NCI-H2171 (cell line): ENCODE measurements at regions not wholly inside any gene's neighbourhood (a gene's known extent, or its start where the extent isn't known, plus 50 kb on each side); places are given as distances from the start of the nearest gene placed in this dataset.
"Not testable (repeated sequence)": the region's sequence is repeated elsewhere in the genome, so short reads cannot be mapped to it uniquely, and the experiment has no call there.

Experiments
- DNase-seq: peaks from one replicate; lab custom pipeline; 2025; lab: John Stamatoyannopoulos, UW

DNA sequence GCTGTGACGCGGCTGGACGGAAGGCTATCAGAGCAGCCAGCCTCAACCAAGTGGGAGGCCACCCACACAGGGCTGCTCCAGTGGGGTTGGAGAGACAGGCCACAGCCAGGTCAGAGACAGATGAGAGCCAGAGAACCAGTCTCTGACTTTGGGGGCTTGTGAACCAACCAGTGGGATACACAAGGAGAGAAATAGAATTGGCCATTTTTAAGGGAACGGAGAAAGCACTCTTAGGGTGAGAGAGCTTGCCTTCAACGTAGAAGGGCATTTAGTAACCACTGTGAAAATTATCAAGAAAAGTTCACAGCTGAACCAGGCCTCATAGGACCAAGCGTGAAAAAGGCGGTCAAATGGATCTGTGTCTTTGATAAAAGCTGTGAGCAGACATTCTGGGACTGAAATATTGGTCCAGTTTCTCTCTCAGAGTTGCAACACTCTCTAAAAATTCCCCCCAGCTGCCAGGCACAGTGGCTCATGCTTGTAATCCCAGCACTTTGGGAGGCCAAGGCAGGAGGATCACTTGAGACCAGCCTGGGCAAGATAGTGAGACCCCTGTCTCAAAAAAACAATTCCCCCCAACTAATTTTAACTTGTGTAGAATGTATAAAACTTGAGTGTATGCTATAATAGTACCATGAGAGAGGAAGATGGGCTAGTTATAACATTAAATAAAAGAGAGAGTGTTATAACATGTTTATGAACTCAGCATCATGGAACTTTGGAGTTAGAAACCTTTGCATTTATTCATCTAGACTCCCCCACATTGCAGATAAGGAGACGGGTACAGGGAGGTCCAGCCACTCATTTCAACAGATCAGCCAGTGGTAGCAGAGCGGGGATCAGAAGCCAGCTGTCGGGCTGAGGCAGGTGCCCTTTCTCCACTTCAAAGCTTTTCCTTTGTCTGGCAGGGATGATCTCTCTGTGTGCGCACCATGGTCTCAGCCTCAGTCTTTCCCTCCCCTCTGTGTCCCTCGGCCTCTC, 132.2 kb downstream of the NPIPB11 start:
- DNase-seq, result not testable (repeated sequence)

DNA sequence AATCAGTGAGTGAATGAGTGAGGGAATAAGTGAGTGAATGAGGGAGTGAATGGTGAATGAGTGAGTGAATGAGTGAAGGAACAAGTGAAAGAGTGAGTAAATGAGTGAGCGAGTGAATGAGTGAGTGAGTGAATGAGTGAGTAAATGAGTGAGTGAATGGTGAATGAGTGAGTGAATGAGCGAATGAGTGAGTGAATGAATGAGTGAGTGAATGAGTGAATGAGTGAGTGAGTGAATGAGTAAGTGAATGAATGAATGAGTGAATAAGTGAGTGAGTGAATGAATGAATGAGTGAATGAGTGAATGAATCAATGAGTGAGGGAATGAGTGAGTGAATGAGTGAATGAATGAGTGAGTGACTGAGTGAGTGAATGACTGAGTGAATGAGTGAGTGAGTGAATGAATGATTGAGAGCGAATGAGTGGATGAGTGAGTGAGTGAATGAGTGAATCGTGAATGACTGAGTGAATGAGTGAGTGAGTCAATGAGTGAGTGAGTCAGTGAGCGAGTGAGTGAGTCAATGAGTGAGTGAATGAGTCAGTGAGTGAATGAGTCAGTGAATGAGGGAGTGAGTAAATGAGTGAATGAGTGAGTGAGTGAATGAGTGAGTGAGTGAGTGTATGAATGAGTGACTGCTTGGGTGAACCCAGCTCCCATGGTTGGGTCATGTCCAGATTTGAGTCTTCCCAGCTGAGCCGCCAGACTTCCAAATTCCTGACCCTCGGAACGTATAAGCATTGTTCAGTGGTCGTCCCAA, 133.0 kb downstream of the NPIPB11 start:
- DNase-seq, result not testable (repeated sequence)

DNA sequence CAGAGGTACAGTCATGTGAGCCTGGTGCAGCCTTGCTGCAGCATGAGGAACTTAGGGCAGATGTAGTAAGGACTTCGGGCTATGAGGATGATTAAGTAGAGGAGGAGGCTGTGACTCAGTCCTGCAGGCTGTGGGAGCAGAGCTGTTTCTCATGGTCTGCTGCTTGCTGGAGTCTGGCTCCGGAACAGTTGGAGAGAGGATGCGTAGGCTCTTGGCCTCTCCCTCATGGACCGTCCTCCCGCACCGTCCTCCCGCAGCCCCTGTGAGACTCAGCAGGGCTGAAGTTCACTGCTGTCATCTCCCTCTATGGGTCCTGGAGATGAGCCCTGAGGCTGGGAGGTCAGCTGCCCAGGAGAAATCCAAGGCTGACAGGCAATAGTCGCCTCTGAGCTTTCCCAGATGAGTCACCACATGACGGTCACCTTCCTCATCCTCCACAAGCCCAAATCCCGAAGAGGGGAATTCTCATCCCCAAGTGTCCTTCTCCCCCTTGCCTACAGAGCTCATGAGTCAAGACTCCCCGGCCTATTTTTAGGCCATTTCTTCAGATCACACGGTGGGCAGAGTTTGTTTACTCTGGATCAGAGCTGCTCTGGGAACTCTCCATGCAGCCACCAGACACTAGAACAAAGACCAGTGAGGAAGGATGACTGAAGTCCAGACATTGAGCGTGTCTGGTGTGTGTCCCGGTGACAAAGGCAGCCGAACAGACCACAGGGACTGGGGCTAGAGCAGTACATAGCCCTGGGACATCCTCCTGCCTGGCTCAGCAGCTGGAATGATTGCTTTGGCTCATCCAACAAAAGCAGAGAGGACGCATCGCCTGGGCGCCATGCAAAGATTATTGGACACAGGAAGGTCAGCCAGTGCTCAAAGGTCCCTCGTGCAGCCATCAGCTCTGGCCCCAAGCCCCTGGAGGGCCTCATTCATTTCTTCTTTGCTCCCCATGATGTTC, 134.5 kb downstream of the NPIPB11 start:
- not testable (repeated sequence) for DNase-seq

DNA sequence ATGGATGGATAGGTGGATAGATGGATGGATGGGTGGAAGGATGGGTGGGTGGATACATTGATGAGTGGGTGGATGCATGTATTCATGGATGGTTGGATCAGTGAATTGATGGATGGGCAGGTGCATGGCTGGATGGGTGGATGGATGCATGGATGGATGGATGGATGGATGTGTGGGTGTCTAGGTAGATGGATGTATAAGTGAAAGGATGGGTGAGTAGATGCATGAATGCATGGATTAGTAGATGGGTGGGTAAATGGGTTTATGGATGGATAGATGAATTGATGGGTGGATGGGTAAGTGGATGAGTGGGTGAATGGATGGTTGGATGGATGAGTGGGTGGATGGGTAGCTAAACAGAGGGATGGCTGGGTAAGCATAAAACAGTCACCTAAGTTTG, 135.6 kb downstream of the NPIPB11 start:
- not testable (repeated sequence) for DNase-seq

DNA sequence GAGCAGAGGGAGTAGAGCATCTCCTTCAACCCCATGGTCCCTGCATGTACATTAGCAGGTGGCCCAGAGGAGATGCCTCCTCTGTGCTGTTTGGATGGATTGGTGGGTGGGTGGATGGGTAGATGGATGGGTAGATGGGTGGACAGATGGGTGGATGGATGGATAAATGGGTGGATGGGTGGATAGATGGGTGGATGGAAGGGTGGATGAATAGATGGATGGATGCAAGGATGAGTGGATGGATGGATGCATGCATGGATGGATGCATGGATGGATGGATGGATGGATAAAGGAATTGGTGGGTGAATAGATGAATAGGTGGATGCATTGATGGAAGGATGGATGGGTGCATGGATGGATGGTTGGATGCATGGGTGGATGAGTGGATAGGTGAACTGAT, 136.5 kb downstream of the NPIPB11 start:
- DNase-seq, result not testable (repeated sequence)

DNA sequence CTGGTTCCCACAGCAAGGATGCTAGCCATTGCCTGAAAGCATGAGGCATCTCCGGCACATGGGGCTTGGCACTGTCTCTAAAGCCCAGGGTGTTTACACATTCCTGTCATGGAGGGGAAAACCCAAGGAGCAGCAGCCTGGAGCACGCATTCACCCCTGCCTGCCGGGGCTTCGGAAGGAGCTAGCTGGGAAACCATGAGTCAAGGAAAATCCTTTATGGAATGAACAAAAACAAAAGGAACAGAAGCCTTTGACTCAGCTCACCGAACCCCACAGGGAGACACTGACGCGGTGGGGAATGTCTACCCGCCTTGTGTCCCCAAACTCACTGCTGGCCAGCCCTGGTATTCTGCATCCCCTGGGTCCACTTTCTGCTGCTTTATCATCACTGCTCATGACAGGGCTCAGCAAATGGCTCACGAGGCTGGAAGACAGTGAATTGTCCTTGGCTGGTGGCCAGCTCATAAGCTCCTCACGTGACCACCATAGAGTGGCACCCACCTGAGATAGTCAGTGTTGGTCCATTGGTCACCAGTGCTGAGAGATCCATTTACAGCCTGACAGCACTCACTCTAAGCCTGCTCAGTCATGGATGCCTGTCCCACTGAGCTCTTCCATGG, 137.2 kb downstream of the NPIPB11 start:
- DNase-seq, result not testable (repeated sequence)

DNA sequence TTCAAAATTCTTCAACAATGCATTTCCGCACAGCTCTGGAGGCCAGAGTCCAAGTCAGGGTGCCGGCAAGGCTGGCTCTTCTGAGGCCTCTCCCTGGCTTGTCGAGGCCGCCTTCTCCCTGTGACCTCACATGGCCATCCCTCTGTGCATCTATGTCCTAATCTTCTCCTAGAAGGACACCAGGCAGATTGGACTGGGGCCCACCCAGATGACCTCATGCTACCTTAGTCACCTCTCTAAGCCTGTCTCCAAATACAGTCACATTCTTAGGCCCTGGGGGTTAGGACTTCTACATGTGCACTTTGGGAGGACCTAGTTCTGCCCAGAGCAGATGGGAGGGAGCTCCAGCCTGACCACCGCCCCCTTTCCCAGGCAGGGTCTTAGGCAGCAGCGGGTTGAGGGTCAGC, 137.7 kb downstream of the NPIPB11 start:
- not testable (repeated sequence) for DNase-seq

DNA sequence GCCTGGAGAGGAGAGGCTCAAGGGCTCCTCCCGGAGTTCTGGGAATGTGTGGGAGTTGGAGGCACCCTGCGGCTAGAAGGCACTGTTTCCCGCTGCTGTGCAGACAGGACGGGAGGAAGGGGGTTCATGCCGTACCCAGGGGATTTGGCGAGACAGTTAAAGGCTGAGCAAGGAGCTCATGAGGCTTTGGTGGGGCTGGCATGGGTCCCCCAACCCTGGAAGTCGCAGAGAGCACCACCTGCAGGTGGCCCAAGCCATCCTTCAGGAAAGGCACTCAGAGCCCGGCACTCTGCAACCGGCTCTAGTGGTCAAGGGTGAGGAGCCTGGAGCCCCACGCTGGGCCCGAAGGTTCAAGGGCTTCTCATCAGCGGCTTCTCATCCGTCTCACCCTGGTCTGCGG, 138.2 kb downstream of the NPIPB11 start:
- not testable (repeated sequence) for DNase-seq

DNA sequence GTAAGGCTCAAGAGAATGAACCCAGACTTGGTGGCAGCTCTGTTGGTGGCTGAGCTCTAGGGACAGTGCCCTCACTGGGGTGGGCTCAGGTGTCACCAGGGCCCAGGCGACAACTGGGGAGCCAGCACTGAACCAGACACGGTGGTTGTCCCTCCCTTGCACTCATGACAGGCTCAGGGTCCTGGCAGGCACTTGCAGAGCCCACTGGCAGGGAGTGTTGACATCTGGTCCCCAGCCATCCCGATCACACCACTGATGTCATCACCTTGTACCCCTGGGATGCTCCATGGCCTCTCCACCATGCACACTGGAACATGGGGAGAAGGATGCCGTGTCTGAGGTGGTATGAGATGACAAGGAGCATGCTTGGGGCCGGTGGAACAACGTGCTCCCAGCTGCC, 138.6 kb downstream of the NPIPB11 start:
- not testable (repeated sequence) for DNase-seq

DNA sequence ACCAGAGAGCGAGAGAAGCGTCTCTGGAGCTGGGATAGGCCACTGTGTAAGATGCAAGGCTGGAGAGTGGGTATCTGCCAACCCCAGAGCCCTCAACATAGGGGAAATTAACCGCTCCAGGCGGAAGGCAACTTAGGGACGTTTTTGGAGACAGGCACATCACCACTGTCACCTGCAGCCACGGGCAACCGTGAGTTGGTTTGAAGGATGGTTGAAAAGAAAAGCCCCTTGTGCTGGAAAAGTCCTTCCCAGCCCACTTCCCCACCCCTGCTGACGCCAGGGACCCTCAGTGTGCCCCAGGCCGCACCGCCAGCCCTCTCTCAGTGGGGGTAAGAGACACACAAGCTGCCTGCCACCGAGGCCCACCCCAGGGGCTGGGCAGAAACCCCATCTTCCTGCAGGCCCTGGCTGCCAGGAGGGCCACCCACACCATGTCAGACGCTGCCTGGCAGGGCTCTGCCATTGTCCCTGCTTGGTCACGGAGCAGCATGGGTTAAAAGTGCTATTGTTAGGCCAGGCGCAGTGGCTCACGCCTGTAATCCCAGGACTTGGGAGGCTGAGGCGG, 139.4 kb downstream of the NPIPB11 start:
- not testable (repeated sequence) for DNase-seq

DNA sequence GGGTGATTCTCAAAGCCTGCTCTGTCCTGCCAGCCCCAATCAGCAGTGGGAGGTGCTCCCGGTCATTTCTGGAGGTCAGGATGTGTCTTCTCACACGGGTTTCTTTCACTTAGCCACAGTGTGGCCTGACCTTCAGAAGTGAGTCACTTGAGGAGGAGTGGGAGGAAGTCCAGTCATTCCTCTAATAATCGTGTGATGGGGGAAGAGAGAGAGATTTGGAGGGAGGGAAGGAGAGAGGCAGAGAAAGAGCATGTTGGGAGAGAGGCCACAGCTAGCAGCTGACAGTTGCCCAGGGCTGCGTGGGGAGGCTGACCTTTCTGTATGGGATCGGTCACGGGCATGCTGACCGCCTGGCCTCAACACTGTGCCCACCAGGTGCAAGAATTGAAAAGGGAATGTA, 139.9 kb downstream of the NPIPB11 start:
- not testable (repeated sequence) for DNase-seq

DNA sequence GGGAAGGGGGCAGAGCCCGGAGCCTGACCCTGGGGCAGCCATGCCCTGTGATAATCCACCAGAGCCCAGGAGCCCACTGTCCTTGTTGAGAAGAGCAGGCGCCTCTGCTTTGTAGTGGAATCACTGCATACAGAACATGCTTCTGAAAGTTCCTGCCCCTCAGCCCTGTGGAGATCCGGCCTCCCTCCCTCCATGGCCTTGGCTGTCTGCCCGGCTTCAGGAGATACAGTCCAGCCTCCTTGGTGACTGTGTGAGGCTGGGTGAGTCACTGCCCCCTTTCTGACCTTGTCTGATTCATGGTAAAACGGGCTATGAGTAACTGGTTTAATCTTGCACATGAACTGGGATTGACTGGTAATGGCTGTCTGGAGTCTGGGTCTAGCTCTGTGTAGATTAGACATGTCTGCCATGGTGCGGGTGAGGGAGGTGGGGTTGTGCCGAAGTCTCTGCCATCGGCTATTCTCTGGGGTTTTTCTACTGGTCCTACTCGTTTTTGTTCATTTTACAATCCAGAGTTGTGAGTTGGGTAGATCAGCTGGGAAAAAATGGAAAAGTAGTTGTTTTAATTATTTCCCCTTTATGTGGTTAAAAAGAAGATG, 141.2 kb downstream of the NPIPB11 start:
- not testable (repeated sequence) for DNase-seq

DNA sequence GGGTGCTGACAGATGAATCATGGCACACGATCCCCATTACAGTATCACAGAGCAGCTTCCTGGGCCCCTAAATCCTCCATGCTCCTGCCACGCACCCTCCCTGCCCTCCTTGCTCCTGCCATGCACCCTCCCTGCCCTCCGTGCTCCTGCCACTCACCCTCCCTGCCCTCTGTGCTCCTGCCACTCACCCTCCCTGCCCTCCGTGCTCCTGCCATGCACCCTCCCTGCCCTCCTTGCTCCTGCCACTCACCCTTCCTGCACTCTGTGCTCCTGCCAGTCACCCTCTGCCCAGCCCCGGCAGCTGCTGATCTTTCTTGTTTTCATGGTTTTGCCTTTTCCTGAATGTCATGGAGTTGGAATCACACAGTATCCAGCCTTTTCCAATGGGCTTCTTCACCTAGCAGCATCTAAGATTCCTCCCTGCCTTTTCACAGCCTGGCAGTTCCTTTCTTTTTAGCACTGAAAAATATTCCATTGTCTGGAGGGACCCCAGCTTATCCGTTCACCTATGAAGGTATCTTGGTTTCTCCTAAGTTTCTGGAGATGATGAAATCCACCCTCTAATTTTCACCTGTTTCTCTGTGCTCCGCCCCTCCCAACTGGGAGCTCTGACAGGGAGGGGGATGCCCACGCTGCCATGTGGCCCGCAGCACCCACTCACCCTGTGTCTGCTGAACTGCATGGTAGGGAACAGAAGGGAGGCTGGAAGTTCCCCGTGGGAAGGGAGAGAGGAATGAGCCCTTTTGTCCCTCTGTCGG, 142.3 kb downstream of the NPIPB11 start:
- DNase-seq, result not testable (repeated sequence)

DNA sequence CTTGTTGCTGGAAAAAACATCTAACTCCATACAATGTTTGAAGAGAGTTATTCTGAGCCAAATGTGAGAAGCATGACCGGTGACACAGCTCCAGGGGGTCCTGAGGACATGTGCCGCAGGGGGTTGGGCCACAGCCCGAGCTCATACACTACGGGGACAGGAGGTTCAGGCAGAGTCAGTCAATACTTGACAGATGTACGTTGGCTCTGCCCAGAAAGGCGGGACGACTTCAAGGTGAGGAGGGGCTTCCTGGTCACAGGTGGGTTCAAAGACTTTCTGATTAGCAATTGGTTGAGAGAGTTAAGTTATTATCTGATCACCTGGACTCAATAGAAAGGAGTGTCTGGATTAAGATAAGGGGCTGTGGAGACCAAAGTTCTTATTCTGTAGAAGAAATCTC, 143.8 kb downstream of the NPIPB11 start:
- not testable (repeated sequence) for DNase-seq

DNA sequence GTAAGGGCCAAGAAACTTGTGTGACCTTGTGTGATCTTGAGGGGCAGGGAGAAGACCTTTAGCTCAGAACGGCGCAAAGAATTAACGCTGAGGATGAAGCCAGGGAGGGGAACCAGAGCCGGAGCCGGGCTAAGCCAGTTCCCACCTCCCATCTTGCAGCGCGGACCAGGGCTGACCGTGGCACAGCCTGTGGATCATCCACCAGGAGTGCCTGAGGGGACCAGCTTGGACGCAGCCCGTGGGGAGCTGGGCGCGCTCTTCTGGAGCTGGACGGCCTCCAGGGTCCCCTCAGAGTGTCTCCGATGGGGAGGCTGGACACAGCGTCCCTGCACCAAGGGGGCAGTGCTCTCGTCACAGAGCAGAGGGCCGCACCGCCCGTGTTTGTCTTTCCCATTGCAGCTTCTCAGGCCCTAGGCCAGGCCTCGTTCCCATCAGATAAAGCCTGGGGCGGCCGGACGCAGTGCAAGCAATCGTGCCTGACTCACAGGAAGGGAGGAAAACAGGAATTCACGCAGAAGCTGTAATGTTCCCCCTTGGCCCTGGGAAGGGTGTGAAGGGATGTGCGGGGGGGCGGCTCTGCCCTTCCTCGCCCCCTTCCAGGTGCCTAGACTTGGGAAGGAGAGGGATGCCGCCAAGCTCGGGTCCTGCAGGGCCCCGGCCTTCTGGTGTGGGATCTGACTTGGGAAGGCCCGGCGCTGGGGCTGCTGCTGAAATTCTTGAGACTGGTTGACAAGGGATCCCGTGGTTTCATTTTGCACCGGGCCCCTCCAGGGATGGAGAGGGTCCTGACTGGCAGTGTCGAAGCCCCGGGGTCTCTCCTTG, 144.9 kb downstream of the NPIPB11 start:
- not testable (repeated sequence) for DNase-seq

DNA sequence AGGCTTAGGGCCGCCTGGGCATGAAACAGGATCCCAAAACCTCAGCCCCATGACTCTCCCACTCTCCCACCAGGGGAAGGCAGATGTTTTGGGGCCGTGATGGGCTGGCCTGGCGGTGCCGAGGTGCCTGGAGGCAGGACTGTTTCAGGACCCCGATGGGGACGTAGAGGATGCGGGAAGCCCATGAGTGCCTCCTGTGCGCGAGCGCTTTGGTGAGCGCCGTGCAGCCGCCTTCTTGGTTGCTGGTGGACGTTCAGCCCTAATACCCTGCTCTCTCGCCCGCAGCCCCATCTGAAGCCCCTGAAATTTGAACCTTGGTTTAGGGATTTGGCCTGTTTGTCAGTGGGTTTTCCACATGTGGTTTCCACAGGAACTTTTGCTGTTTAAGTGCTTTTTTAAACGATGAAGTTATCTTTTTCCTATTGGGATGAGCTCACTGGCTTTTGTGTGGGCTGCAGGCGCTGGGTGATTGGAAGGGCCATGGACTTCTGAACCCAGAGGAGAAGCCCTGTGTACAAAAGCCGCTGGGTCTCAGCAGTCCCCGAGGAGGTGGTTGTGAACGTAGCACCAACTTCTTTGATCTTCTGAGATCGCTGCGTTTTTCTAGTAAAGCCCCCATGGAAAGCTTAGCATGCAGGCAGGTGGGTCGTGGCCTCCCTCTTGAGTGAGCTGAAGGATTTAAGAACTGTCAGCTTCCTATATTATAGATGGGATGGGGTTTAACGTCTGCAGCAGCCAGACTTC, 145.7 kb downstream of the NPIPB11 start:
- DNase-seq, result not testable (repeated sequence)

DNA sequence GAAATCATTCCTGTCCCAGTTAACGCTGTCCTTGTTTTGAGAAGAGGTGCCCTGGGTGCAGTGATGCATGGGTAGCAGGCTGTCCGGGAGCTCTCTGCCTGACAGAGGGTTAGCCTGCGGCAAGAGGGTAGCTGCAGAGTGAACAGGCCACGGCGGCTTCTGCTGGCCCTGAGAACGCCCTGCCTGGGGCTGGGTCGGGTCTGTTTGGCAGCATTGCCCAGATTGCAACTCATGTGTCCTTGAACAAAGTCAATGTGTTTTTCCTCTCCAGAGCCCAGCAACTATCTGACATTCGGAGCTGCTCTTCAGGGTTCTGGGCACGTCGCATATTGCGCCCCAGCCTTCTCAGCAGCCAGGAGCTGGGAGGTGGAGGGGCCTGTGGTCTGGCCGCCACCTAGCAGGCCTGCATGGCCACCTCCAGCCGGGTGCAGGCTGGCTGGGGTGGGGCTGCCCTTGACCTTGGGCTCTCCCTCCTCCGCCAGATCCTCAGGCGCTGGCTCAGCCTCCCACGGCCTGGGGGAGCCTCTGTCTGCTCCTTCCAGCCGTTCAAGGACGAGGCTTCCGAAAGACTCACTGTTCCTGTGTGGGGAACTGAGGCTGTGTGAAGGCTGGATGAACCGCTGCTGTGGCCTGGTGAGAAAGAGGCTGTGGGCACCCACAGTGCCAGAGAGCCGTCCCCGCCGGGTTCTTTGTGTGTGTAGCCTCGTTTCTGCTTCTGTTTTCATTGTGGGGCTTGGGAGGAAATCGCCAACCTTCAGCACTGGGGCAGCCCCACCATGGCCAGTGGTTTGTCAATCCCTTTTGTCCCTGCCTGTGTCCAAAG, 146.7 kb downstream of the NPIPB11 start:
- DNase-seq, result not testable (repeated sequence)
